ENCODE measurements at regions not wholly inside any gene's neighbourhood (a gene's known extent, or its start where the extent isn't known, plus 50 kb on each side); places are given as distances from the start of the nearest gene placed in this dataset.

DNA sequence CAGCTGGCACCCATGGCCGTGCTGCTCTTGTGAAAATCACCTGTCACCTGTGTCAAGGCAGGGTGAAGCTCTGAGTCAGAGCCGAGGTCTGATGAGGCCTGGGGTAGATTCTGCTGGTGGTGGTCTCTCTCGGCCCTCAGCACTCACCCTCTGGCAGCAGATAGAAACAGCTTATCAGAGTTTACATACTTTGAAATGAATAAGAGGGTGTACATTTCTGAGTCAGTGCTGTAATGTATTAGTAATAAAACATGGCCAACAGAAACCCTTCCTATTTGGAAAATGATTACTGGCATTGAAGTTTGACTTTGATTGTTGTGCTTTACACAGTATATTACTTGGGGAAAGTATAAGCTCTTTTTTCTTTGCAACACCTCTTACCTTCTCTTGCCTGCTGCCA lies 228.8 kb downstream of the SNX10 start:
- TF ChIP-seq, protein P1, sequence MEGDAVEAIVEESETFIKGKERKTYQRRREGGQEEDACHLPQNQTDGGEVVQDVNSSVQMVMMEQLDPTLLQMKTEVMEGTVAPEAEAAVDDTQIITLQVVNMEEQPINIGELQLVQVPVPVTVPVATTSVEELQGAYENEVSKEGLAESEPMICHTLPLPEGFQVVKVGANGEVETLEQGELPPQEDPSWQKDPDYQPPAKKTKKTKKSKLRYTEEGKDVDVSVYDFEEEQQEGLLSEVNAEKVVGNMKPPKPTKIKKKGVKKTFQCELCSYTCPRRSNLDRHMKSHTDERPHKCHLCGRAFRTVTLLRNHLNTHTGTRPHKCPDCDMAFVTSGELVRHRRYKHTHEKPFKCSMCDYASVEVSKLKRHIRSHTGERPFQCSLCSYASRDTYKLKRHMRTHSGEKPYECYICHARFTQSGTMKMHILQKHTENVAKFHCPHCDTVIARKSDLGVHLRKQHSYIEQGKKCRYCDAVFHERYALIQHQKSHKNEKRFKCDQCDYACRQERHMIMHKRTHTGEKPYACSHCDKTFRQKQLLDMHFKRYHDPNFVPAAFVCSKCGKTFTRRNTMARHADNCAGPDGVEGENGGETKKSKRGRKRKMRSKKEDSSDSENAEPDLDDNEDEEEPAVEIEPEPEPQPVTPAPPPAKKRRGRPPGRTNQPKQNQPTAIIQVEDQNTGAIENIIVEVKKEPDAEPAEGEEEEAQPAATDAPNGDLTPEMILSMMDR (IDR thresholded peaks at IDR 0.05): no peak
- TF ChIP-seq POLR2A (IDR thresholded peaks at IDR 0.05): no peak
